Activated CD4-positive, alpha-beta T cell treated with anti-CD3 and anti-CD28 coated beads, Interleukin-2, Interleukin-6, amounts not matched to agents 100 ng/mL and 50 ng/mL, durations not matched to agents 16 hours and 8 hours (primary cell): ENCODE measurements at regions not wholly inside any gene's neighbourhood (a gene's known extent, or its start where the extent isn't known, plus 50 kb on each side); places are given as distances from the start of the nearest gene placed in this dataset.
"Not testable (repeated sequence)": the region's sequence is repeated elsewhere in the genome, so short reads cannot be mapped to it uniquely, and the experiment has no call there.

Experiments used
- DNase-seq: peaks from one replicate; pipeline ENCODE4 v3.0.0-alpha.2; 2020

GRCh38 chr13:87255394-87255793, 415.8 kb upstream of the SLITRK5 start:
- DNase-seq = no peak

- no peak for DNase-seq
Observed at GRCh38 chr13:87259479-87260083, 411.6 kb upstream of the SLITRK5 start.

DNA sequence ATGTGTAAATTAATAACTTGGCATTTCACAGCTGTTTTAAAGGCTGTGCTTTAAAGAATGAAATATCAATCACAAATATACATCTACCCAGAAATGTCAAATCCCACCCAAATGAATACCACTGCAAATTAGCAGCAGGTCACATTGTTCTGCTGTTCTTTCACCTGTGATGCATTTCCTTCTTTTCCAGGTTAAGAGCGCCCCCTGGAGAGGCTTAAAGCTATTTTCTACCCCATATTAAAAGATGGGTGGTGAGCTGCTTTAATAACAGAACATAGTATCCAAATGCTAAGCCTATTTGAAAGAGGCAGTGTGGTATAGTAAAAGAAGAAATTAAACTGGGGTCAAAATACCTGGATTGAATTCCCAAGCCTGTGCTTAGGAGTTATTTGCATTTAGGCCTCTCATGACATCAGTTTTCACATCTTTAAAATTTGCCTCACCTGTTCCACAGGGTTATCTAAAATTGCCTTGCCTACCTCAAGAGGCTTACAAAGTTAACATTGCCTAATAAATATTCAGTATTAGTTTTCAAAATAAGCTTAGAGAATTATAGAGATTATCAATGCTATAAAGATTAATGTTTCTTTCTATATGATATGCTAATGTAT, 396.9 kb upstream of the SLITRK5 start:
- peak; percentile 36 for DNase-seq

DNA sequence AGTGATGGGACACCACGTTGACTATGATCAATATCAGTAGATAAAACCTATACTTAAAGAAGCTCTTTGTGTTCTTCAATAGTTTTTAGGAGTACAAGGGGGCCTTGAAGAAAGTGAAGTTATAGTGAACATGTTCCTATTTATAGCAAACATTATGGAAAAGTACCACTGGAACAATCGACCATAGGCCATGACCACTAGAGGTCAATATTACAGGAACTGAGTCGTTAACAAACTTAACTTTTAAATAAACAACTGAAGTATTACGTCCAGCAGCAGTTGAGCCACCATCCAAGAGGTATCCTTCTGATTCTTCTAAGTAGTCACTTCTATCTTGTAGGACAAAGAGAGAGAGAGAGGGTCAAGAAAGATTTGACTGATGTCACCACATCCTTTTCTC, 391.0 kb upstream of the SLITRK5 start:
- DNase-seq = no peak

DNA sequence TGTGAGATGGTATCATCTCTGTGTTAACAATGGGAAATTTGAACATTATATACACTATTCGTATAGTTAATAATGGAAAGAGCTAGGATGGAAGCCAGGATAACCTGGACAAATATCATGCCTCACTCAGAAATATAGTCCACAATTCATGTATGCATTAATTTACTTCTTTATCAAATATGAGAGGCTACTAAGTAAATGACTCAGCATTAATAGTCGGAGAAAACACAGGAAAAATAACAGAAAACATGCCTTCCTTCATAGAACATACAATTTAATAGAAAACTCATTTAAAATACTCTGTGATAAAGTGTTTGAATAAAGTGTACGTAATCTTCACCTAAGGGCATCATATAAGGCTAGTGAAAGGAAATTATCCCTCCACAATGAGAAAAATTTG, 383.4 kb upstream of the SLITRK5 start:
- no peak for DNase-seq

- DNase-seq = no peak
Observed at GRCh38 chr13:87295636-87296035, 375.5 kb upstream of the SLITRK5 start.

GRCh38 chr13:87302034-87302433, 369.1 kb upstream of the SLITRK5 start:
- no peak for DNase-seq

- DNase-seq = no peak
Observed at GRCh38 chr13:87302931-87303330, 368.2 kb upstream of the SLITRK5 start.

DNA sequence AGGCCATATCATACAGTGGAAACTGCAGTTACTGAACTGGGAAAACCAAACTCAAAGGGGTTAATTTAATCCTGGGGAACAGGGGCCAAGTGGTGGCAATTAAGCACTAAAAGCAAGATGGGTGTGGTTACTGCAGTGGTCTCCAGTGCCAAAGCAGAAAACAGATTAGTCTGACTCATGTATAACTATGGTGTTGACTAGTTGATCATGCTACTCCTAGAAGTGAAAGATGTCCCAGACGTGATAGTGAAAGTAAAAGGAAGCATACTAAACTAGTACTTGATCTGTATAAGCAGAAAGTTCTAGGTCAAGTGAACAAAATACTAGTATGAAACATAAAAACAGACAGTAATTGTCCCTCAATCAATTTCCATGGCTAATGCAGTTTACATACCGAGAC, 360.0 kb upstream of the SLITRK5 start:
- DNase-seq = no peak

- no peak for DNase-seq
Observed at GRCh38 chr13:87314822-87315221, 356.3 kb upstream of the SLITRK5 start.

DNA sequence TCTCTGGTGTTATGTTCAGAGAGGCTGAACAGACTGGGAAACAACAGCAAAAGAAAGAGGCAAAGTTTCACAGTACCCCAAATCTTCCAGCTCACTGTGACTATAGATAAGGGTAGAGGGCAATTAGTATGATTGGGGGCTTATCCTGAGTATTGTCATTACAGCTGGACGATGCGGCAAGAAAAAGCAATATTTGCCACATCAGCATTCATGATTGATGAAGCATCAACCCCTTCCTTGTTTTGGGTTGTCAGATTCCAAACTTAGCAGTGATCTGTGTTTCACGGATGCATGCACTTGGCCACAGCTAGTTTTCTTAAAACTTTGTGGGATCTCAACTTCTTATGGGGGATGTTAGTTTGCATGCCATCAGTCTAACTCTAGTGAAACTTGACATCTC, 348.8 kb upstream of the SLITRK5 start:
- no peak for DNase-seq

DNA sequence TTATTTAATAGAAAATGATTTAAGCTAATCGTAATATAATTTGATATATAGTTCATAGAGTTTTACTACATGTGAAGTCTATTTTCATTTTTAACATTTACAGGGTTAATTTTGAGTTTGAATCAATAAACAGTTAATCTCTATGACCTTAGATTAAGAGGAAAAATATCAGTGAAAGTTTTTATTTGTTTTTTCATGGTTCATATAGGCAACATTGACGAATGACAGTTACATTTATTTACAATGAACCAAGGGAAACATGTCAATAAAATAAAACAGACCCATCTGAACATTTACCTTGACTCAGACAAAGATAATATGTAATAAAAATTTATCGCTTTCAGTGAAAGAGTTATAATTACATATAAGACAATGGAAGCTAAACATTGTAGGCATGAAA, 346.6 kb upstream of the SLITRK5 start:
- DNase-seq = no peak

- no peak for DNase-seq
Observed at GRCh38 chr13:87331178-87331577, 340.0 kb upstream of the SLITRK5 start.

DNA sequence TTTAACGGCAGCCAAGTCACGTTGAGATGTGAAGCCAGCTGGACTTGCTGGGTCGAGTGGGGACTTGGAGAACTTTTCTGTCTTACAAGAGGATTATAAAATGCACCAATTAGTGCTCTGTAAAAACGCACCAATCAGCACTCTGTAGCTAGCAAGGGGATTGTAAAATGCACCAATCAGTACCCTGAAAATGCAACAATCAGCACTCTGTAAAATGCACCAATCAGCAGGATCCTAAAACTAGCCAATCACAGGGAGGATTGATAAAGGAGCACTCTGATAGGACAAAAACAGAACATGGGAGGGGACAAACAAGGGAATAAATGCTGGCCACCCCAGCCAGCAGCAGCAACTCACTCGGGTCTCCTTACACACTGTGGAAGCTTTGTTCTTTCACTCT, 337.6 kb upstream of the SLITRK5 start:
- DNase-seq = no peak

DNA sequence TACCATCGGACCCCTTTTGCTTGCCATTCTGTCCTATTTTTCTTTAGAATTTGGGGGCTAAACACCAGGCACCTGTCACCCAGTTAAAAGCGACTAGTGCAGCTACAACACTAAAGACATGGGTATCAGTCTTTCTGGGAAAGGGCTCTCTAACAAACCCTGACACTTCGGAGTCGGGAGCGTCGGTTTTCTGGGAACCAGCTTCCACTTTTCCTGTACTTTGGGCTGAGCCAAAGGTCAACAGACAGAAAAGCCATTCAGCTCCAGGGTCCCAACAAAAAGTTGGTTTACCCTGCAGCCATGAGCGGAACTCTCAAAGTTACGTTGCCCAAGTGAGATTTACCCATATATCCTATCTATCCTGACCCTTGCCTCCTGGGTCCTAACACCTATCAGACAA, 337.0 kb upstream of the SLITRK5 start:
- no peak for DNase-seq

DNA sequence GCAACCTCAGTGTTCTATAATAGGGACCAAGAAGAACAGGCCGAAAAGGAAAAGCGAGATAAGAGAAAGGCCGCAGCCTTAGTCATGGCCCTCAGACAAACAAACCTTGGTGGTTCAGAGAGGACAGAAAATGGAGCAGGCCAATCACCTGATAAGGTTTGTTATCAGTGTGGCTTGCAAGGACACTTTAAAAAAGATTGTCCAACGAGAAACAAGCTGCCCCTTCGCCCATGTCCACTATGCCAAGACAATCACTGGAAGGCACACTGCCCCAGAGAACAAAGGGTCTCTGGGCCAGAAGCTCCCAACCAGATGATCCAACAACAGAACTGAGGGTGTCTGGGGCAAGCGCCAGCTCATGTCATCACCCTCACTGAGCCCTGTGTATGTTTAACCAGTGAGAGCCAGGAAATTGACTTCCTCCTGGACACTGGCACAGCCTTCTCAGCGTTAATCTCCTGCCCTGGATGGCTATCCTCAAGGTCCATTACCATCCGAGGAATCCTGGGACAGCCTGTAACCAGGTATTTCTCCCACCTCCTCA, 334.8 kb upstream of the SLITRK5 start:
- not testable (repeated sequence) for DNase-seq

DNA sequence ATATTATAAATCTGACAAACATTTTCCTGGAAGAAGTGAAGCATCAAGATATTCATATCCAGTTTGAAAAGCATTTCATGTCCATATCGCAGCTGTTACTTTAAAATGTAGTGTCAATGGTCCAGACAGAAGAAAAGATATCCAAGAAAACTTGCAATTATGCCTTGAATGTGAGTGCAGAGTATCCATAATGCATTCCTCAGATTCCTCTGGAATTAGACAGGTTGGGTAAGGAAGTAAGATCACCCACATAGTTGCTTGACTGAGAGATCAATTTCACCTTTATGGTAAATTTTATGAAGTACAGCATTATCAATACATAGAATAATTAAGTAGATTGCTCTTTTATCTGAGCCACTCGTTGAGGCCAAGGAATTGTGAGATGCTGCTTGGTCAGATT, 327.0 kb upstream of the SLITRK5 start:
- DNase-seq = no peak

GRCh38 chr13:87355451-87355850, 315.7 kb upstream of the SLITRK5 start:
- DNase-seq = no peak

GRCh38 chr13:87356314-87356713, 314.9 kb upstream of the SLITRK5 start:
- DNase-seq = no peak

GRCh38 chr13:87358319-87358718, 312.9 kb upstream of the SLITRK5 start:
- no peak for DNase-seq

- no peak for DNase-seq
Observed at GRCh38 chr13:87361216-87361615, 310.0 kb upstream of the SLITRK5 start.

DNA sequence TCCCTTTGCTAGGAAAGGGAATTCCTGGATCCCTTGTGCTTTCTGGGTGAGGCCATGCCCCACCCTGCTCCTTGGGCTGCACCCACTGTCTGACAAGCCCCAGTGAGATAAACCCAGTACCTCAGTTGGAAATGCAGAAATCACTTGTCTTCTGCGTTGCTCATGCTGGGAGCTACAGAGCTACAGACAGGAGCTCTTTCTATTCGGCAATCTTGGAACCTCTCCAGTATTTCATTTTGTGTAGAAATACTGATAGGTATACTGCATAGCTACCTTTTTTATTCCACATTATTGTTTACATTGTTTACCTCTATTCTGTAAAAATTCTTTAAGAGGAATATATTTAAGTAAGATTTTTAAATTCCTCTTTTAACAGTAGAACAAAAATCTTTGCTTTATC, 302.5 kb upstream of the SLITRK5 start:
- no peak for DNase-seq

DNA sequence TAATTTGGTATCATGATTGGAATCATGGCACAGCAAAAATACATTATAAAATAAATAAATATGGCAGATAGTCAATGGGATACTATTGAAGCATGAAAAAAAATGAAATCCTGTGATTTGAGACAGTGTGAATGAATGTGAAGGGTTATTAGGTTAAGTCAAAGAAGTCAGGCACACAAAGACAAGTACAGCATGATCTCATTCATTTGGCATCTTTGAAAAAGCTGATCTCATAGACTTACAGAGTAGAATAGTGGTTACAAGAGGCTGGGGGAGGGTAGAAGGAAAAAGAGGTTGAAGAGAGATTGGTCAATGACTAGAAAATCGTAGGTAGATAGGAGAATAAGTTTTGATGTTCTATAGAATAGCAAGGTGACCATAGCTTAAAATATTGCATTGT, 295.1 kb upstream of the SLITRK5 start:
- no peak for DNase-seq

GRCh38 chr13:87384099-87384498, 287.1 kb upstream of the SLITRK5 start:
- no peak for DNase-seq

DNA sequence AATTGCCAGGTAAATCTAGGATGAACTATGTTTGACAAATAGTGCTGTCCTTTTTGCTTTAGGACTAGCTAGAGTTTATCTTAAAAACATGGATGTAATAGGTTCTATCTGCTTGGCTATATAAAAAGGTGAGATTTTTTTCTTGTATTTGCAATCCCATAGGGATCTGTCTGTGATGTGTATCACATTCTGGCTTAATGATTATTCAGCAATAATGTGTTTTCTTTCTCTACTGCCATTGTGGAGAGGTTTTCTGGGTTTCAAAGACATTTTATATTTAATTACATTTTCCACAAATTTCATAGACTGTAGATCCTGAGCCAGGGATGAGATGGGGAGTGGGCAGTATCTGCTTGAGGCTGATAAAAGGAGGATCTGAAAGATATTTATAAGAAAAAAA, 277.8 kb upstream of the SLITRK5 start:
- DNase-seq = no peak
